SK-N-SH treated with all-trans-retinoic acid at 6 μM for 48 hours (cell line): ENCODE measurements at regions not wholly inside any gene's neighbourhood (a gene's known extent, or its start where the extent isn't known, plus 50 kb on each side); places are given as distances from the start of the nearest gene placed in this dataset.

ENCODE experiments used
- ATAC-seq: fragments of 200-7000 bp; cut with Tn5 transposase; 3 replicates; pipeline ENCODE4 v1.9.1; 2020; ENCODE audit warnings: mild to moderate bottlenecking, moderate library complexity
- ARNTL ChIP-seq: fragments of 450-650 bp; formaldehyde crosslinking; IDR thresholded peaks from 2 replicates; pipeline ENCODE4 v1.5.0; 2020; ENCODE audit warnings: low read depth, mild to moderate bottlenecking, moderate library complexity, borderline replicate concordance
- BACH2 ChIP-seq: fragments of 250-450 bp; sonication (Bioruptor Pico); IDR thresholded peaks from 2 replicates; pipeline ENCODE4 v1.9.0; 2021; ENCODE audit warnings: mild to moderate bottlenecking, borderline replicate concordance
- CREB5 ChIP-seq: fragments of 250-450 bp; sonication (Bioruptor Pico); IDR thresholded peaks from 2 replicates; pipeline ENCODE4 v1.5.1; 2020; ENCODE audit warnings: low read depth, mild to moderate bottlenecking, moderate library complexity
- CSDC2 ChIP-seq: fragments of 250-450 bp; sonication (Bioruptor Pico); IDR thresholded peaks from 2 replicates; pipeline ENCODE4 v1.5.0; 2020; ENCODE audit warnings: mild to moderate bottlenecking, moderate library complexity
- CSRNP3 ChIP-seq: fragments of 250-450 bp; sonication (Bioruptor Pico); IDR thresholded peaks from 2 replicates; pipeline ENCODE4 v1.5.1; 2021; ENCODE audit warnings: mild to moderate bottlenecking, moderate library complexity
- ESRRG ChIP-seq: fragments of 250-450 bp; sonication (Bioruptor Pico); IDR thresholded peaks from 2 replicates; pipeline ENCODE4 v1.6.1; 2021; ENCODE audit warnings: mild to moderate bottlenecking
- ISL1 ChIP-seq: fragments of 250-450 bp; sonication (Bioruptor Pico); IDR thresholded peaks from 2 replicates; pipeline ENCODE4 v2.1.2; 2022; ENCODE audit warnings: mild to moderate bottlenecking, moderate library complexity
- OSR1 ChIP-seq: fragments of 250-450 bp; sonication (Bioruptor Pico); IDR thresholded peaks from 2 replicates; pipeline ENCODE4 v1.8.0; 2022; ENCODE audit warnings: moderate library complexity, mild to moderate bottlenecking, inconsistent platforms
- PATZ1 ChIP-seq: fragments of 250-450 bp; sonication (Bioruptor Pico); IDR thresholded peaks from 2 replicates; pipeline ENCODE4 v1.8.0; 2020; ENCODE audit warnings: mild to moderate bottlenecking, moderate library complexity, borderline replicate concordance
- POU6F1 ChIP-seq: fragments of 250-450 bp; sonication (Bioruptor Pico); IDR thresholded peaks from 2 replicates; pipeline ENCODE4 v1.8.0; 2021; ENCODE audit warnings: low read depth, mild to moderate bottlenecking, moderate library complexity, borderline replicate concordance
- PPARA ChIP-seq: fragments of 250-450 bp; sonication (Bioruptor Pico); IDR thresholded peaks from 2 replicates; pipeline ENCODE4 v1.5.0; 2020; ENCODE audit warnings: mild to moderate bottlenecking, borderline replicate concordance
- RARB ChIP-seq: fragments of 250-450 bp; sonication (Bioruptor Pico); IDR thresholded peaks from 2 replicates; pipeline ENCODE4 v1.8.0; 2021; ENCODE audit warnings: mild to moderate bottlenecking, moderate library complexity
- TCF4 ChIP-seq: fragments of 250-450 bp; sonication (Bioruptor Pico); IDR thresholded peaks from 2 replicates; pipeline ENCODE4 v1.8.0; 2021; ENCODE audit warnings: mild to moderate bottlenecking, moderate library complexity, borderline replicate concordance
- TOX ChIP-seq: fragments of 250-450 bp; sonication (Bioruptor Pico); IDR thresholded peaks from 2 replicates; pipeline ENCODE4 v1.8.0; 2021; ENCODE audit warnings: mild to moderate bottlenecking, moderate library complexity, borderline replicate concordance
- TSHZ2 ChIP-seq: fragments of 250-450 bp; sonication (Bioruptor Pico); IDR thresholded peaks from 2 replicates; pipeline ENCODE4 v1.5.0; 2020; ENCODE audit warnings: mild to moderate bottlenecking, moderate library complexity
- ZC3H10 ChIP-seq: fragments of 250-450 bp; sonication (Bioruptor Pico); IDR thresholded peaks from 2 replicates; pipeline ENCODE4 v1.5.1; 2021; ENCODE audit warnings: mild to moderate bottlenecking, moderate library complexity
- ZFP3 ChIP-seq: fragments of 250-450 bp; sonication (Bioruptor Pico); IDR thresholded peaks from 2 replicates; pipeline ENCODE4 v1.5.0; 2020; ENCODE audit warnings: mild to moderate bottlenecking, moderate library complexity
- ZNF565 ChIP-seq: fragments of 450-650 bp; formaldehyde crosslinking; conservative IDR thresholded peaks from 2 replicates; pipeline ENCODE4 v1.5.0; 2020; ENCODE audit warnings: low read depth, mild to moderate bottlenecking, moderate library complexity
- ZNF8 ChIP-seq: fragments of 450-650 bp; formaldehyde crosslinking; IDR thresholded peaks from 2 replicates; pipeline ENCODE4 v1.5.0; 2020; ENCODE audit warnings: mild to moderate bottlenecking, moderate library complexity

GRCh38 chr2:240324312-240325015, 111.0 kb upstream of the GPC1 start:
- no peak for ATAC-seq

GRCh38 chr2:240325016-240326007, 110.2 kb upstream of the GPC1 start:
- TF ChIP-seq TOX, result no peak
- TF ChIP-seq RARB (CRISPR knock-in tag), result no peak
- no peak for TF ChIP-seq ESRRG (CRISPR knock-in tag)
- TF ChIP-seq ARNTL (CRISPR knock-in tag), result no peak
- TF ChIP-seq ZNF565 (CRISPR knock-in tag), result no peak
- no peak for TF ChIP-seq POU6F1 (CRISPR knock-in tag)
- no peak for TF ChIP-seq ZNF8 (CRISPR knock-in tag)
- TF ChIP-seq CSDC2 (CRISPR knock-in tag), result no peak
- no peak for TF ChIP-seq TCF4 (CRISPR knock-in tag)
- TF ChIP-seq, all 23 proteins: peak for 0
- ATAC-seq, result no peak

More at GRCh38 chr2:240324312-240325015, 111.0 kb upstream of the GPC1 start:
- TF ChIP-seq ZNF8 (CRISPR knock-in tag), result no peak
- TF ChIP-seq OSR1 (CRISPR knock-in tag), result no peak
- TF ChIP-seq TOX, result no peak
- TF ChIP-seq ISL1 (CRISPR knock-in tag), result no peak
- no peak for TF ChIP-seq ZC3H10 (CRISPR knock-in tag)
- no peak for TF ChIP-seq TSHZ2 (CRISPR knock-in tag)
- TF ChIP-seq ZFP3 (CRISPR knock-in tag), result no peak
- TF ChIP-seq CREB5 (CRISPR knock-in tag), result no peak
- TF ChIP-seq ESRRG (CRISPR knock-in tag), result no peak
- no peak for TF ChIP-seq ZNF565 (CRISPR knock-in tag)
- no peak for TF ChIP-seq CSRNP3 (CRISPR knock-in tag)
- no peak for TF ChIP-seq PPARA (CRISPR knock-in tag)
- TF ChIP-seq PATZ1 (CRISPR knock-in tag), result no peak
- TF ChIP-seq BACH2, result no peak
- no peak for TF ChIP-seq ARNTL (CRISPR knock-in tag)
- TF ChIP-seq, all 23 proteins: peak for 0
